ENCODE measurements at regions not wholly inside any gene's neighbourhood (a gene's known extent, or its start where the extent isn't known, plus 50 kb on each side); places are given as distances from the start of the nearest gene placed in this dataset.

DNA sequence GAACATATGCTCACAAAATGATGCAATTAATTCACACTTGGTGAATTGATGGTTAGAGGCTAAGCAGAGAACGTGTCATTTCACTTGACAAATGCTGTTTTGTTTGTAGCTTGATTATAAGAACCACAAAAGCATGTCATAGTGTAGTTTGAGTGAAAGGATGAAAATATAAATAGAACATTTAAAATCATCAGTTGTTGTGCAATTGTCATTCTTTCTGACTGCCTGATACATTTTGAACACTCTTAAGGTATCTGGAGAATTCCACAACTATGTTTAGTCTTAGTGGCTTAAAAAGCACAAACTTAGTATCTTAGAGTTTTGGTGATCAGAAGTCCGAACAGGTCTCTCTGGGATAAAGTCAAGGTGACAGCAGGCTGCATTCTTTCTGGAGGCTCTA lies 129.4 kb downstream of the BASP1 start:
- TF ChIP-seq POLR2AphosphoS5 (IDR thresholded peaks at IDR 0.05), result no peak
- TF ChIP-seq, protein P1, sequence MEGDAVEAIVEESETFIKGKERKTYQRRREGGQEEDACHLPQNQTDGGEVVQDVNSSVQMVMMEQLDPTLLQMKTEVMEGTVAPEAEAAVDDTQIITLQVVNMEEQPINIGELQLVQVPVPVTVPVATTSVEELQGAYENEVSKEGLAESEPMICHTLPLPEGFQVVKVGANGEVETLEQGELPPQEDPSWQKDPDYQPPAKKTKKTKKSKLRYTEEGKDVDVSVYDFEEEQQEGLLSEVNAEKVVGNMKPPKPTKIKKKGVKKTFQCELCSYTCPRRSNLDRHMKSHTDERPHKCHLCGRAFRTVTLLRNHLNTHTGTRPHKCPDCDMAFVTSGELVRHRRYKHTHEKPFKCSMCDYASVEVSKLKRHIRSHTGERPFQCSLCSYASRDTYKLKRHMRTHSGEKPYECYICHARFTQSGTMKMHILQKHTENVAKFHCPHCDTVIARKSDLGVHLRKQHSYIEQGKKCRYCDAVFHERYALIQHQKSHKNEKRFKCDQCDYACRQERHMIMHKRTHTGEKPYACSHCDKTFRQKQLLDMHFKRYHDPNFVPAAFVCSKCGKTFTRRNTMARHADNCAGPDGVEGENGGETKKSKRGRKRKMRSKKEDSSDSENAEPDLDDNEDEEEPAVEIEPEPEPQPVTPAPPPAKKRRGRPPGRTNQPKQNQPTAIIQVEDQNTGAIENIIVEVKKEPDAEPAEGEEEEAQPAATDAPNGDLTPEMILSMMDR (IDR thresholded peaks at IDR 0.05), result no peak
